Endothelial cell of umbilical vein (primary cell): ENCODE measurements at regions not wholly inside any gene's neighbourhood (a gene's known extent, or its start where the extent isn't known, plus 50 kb on each side); places are given as distances from the start of the nearest gene placed in this dataset.

Experiments used
- BruUV-seq: library from RNA; stranded (reverse); fragments of 400-500 nt; replicated peaks from 2 replicates; lab custom pipeline; 2021; lab: Mats Ljungman, UMichigan
- CTCF ChIA-PET: fragments of 300-600, 350-600 bp; sonication (Branson Sonifier 250); formaldehyde crosslinking; loops from one replicate; lab custom pipeline; 2021; ENCODE audit warnings: antibody characterized with exemption, inconsistent platforms; lab: Charles Lee
- POLR2A ChIA-PET: fragments of 300-600, 350-600 bp; sonication (Branson Sonifier 250); formaldehyde crosslinking; loops from one replicate; lab custom pipeline; 2021; ENCODE audit warnings: antibody characterized with exemption, inconsistent platforms; lab: Charles Lee
- DNase-seq: peaks from one replicate; pipeline ENCODE4 v3.0.0-alpha.2; 2011; ENCODE audit warnings: low read depth, low spot score
- FAIRE-seq: peaks from 2 replicates; lab custom pipeline; 2011; peaks lifted over from hg19 to GRCh38; lab: Jason Lieb, UNC
- H2AFZ ChIP-seq: 2 replicates; pipeline ENCODE4 v1.6.0; 2012; ENCODE audit warnings: low read depth, low read length, control low read depth, inconsistent platforms
- H3K27ac ChIP-seq: 2 replicates; pipeline ENCODE4 v1.5.1; 2011; ENCODE audit warnings: low read depth, mild to moderate bottlenecking, control low read depth, low read length, moderate library complexity; ENCODE audit not compliant: insufficient read depth
- H3K27me3 ChIP-seq, 2 experiments: 2 replicates each; pipeline versions ENCODE4 v1.6.0 to v1.6.1; 2011; ENCODE audit warnings: low read length in 2 of 2, mixed read lengths in 1 of 2; ENCODE audit not compliant: control insufficient read depth in 2 of 2, insufficient read depth in 2 of 2
- H3K36me3 ChIP-seq, 2 experiments: 2 replicates in 1 of 2; 3 replicates in 1 of 2; pipeline ENCODE4 v1.5.1; 2011; ENCODE audit warnings: low read length in 2 of 2, mild to moderate bottlenecking in 1 of 2, moderate library complexity in 1 of 2; ENCODE audit not compliant: control insufficient read depth in 2 of 2, insufficient read depth in 2 of 2; ENCODE audit errors: extremely low read depth in 1 of 2
- H3K4me1 ChIP-seq: 3 replicates; pipeline ENCODE4 v1.5.1; 2011; ENCODE audit warnings: mild to moderate bottlenecking, low read length; ENCODE audit not compliant: control insufficient read depth, insufficient read depth; ENCODE audit errors: extremely low read depth
- H3K4me2 ChIP-seq: 2 replicates; pipeline ENCODE4 v1.6.1; 2011; ENCODE audit warnings: low read length, control low read depth, mixed read lengths; ENCODE audit not compliant: insufficient read depth
- H3K4me3 ChIP-seq, 3 experiments: fragments of 200-600 bp in 1 of 3; sonication (generic), shearing (Covaris generic) in 1 of 3; replicated peaks in 1 of 3; 2 replicates each; pipeline ENCODE4 v1.5.1; 2011 to 2016; ENCODE audit warnings: control low read depth in 3 of 3, low read length in 3 of 3, mild to moderate bottlenecking in 2 of 3, inconsistent platforms in 1 of 3, low read depth in 1 of 3, moderate library complexity in 1 of 3; ENCODE audit not compliant: insufficient read depth in 1 of 3
- H3K79me2 ChIP-seq: 2 replicates; pipeline ENCODE4 v1.6.0; 2012; ENCODE audit warnings: low read length, inconsistent platforms; ENCODE audit not compliant: control insufficient read depth, insufficient read depth
- H3K9ac ChIP-seq: replicated peaks from 2 replicates; pipeline ENCODE3; 2011; ENCODE audit warnings: low read length, control low read depth; ENCODE audit not compliant: insufficient read depth; ENCODE audit errors: extremely low read depth
- H3K9me1 ChIP-seq: replicated peaks from 3 replicates; pipeline ENCODE4 v1.6.0; 2011; ENCODE audit warnings: mild to moderate bottlenecking, low read length; ENCODE audit not compliant: control insufficient read depth, insufficient read depth; ENCODE audit errors: extremely low read depth
- H3K9me3 ChIP-seq: replicated peaks from 2 replicates; pipeline ENCODE4 v1.5.1; 2012; ENCODE audit warnings: low read length, inconsistent platforms; ENCODE audit not compliant: control insufficient read depth, insufficient read depth
- H4K20me1 ChIP-seq: replicated peaks from 2 replicates; pipeline ENCODE3; 2011; ENCODE audit warnings: mild to moderate bottlenecking, low read length; ENCODE audit not compliant: control insufficient read depth, insufficient read depth; ENCODE audit errors: extremely low read depth
- EZH2 ChIP-seq: IDR thresholded peaks from 2 replicates; pipeline ENCODE4 v1.6.1; 2012; ENCODE audit warnings: borderline replicate concordance, low read depth, mild to moderate bottlenecking, moderate library complexity, low read length, inconsistent platforms; ENCODE audit not compliant: severe bottlenecking
- JUN ChIP-seq: IDR thresholded peaks from 2 replicates; pipeline ENCODE4 v1.6.1; 2011; ENCODE audit warnings: borderline replicate concordance, low read depth; ENCODE audit not compliant: insufficient read length, insufficient read depth
- POLR2AphosphoS5 ChIP-seq: IDR thresholded peaks from 2 replicates; pipeline ENCODE4 v1.6.1; 2012; ENCODE audit warnings: low read depth, mild to moderate bottlenecking, control low read depth, low read length, moderate library complexity; ENCODE audit not compliant: insufficient read depth
- dilution Hi-C: fragments of 300-500 bp; cut with MboI; formaldehyde crosslinking; loops from one replicate; pipeline ENCODE4 v1.15.0; 2019; ENCODE audit warnings: low sequenced_read_pairs; ENCODE audit not compliant: extremely low pct_ligation_motif_present
- intact Hi-C: fragments of 100-400 bp; cut with micrococcal nuclease; formaldehyde crosslinking; loops from one replicate; pipeline ENCODE4 v1.10.0; 2022
- TF ChIP-seq, protein P1 (sequence below), 2 donors: IDR thresholded peaks; 1 replicate in 1 of 2; 2 replicates in 1 of 2; pipeline ENCODE4 v1.5.1; 2011; ENCODE audit warnings: low read length in 2 of 2, mild to moderate bottlenecking in 2 of 2, moderate library complexity in 2 of 2, control low read depth in 1 of 2, inconsistent platforms in 1 of 2, low read depth in 1 of 2; ENCODE audit not compliant: insufficient read depth in 1 of 2; ENCODE audit errors: extremely low read depth in 1 of 2

DNA sequence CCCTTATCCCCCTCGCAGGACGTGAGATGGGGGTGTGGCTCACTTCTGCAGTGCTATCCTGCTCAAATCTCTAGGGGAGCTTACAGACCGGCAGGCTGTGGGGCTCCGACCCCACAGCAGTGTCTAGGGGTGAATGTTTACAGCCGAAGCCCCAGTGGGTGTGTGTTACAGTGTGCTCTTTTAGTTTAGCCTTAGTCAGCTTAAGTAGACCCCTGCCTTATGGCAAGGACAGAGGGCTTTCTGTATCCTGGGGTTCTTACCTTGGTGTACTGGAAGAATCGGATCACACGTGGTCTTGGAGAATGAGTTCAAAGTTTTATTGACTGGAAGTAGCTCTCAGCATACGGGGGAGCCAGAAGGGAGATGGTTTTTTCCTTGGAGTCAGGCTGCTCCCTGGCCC is 348.2 kb upstream of the GYPC start:
- BruUV-seq = no TSS peak
- H2AFZ ChIP-seq = no peak overlapping the region
- H3K27me3 ChIP-seq = no peaks in the 10 kb centered on the region
- H3K9ac ChIP-seq = no peak overlapping the region
- CTCF ChIA-PET = no interaction called here
- H3K4me2 ChIP-seq = no peak overlapping the region
- TF ChIP-seq POLR2AphosphoS5 (no peak), JUN (no peak)
- FAIRE-seq (no peak), DNase-seq (no peak)
- no peaks in the 10 kb centered on the region for H4K20me1 ChIP-seq
- no peaks in the 10 kb centered on the region for H3K79me2 ChIP-seq
- H3K4me1 ChIP-seq = no peaks in the 10 kb centered on the region
- H3K9me3 ChIP-seq = peaks cover 7% of the 10 kb centered on the region
- dilution Hi-C loops = no loop called here
- no peak overlapping the region for H3K4me3 ChIP-seq
- POLR2A ChIA-PET = no interaction called here
- no peaks in the 10 kb centered on the region for H3K36me3 ChIP-seq
- intact Hi-C loops = no loop called here
- H3K9me1 ChIP-seq = no peaks in the 10 kb centered on the region
- H3K27ac ChIP-seq = no peak overlapping the region

DNA sequence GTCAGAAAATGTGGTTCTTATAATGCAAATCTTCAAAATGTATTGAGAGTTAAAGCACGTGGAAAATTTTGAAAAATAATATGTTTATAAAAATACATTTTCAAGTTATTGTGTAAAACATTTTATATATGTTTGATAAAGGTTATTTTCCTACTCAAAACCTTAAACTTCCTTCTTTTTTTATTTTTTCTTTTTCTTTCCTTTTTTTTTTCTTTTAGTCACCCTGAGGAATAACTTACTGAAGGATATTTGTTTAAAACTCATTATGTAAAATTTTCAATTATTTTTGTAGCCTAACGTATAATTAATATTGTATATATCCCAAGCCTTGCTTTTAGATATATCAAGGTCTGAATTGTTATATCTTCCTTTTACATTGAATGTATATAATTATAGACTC is 346.8 kb upstream of the GYPC start:
- no peaks in the 10 kb centered on the region for H3K36me3 ChIP-seq
- TF ChIP-seq JUN (no peak), EZH2 (no peak)
- TF ChIP-seq, protein P1, sequence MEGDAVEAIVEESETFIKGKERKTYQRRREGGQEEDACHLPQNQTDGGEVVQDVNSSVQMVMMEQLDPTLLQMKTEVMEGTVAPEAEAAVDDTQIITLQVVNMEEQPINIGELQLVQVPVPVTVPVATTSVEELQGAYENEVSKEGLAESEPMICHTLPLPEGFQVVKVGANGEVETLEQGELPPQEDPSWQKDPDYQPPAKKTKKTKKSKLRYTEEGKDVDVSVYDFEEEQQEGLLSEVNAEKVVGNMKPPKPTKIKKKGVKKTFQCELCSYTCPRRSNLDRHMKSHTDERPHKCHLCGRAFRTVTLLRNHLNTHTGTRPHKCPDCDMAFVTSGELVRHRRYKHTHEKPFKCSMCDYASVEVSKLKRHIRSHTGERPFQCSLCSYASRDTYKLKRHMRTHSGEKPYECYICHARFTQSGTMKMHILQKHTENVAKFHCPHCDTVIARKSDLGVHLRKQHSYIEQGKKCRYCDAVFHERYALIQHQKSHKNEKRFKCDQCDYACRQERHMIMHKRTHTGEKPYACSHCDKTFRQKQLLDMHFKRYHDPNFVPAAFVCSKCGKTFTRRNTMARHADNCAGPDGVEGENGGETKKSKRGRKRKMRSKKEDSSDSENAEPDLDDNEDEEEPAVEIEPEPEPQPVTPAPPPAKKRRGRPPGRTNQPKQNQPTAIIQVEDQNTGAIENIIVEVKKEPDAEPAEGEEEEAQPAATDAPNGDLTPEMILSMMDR (IDR thresholded peaks at IDR 0.05; ENCODE audit: extremely low read depth in 1 of 2, insufficient read depth in 1 of 2, low read depth in 1 of 2, low read length in 2 of 2) = no peak
- ChIA-PET CTCF (no interaction called here), POLR2A (no interaction called here)
- no peak overlapping the region for H3K4me3 ChIP-seq
- H3K27ac ChIP-seq = no peak overlapping the region
- no TSS peak for BruUV-seq
- H3K4me1 ChIP-seq = no peaks in the 10 kb centered on the region
- intact Hi-C loops = no loop called here
- H3K9ac ChIP-seq = no peak overlapping the region
- no peak overlapping the region for H2AFZ ChIP-seq
- no peaks in the 10 kb centered on the region for H3K79me2 ChIP-seq
- H3K9me1 ChIP-seq = no peaks in the 10 kb centered on the region
- DNase-seq (no peak), FAIRE-seq (no peak)
- no peaks in the 10 kb centered on the region for H4K20me1 ChIP-seq
- peaks cover 6% of the 10 kb centered on the region for H3K9me3 ChIP-seq
- H3K4me2 ChIP-seq = no peak overlapping the region
- no peaks in the 10 kb centered on the region for H3K27me3 ChIP-seq
- dilution Hi-C loops = no loop called here
